ENCODE measurements at regions not wholly inside any gene's neighbourhood (a gene's known extent, or its start where the extent isn't known, plus 50 kb on each side); places are given as distances from the start of the nearest gene placed in this dataset.

GRCh38 chrX:142446349-142446748 is 241.3 kb upstream of the MAGEC2 start:
- no peak for TF ChIP-seq CTCF (IDR thresholded peaks at IDR 0.05)
- TF ChIP-seq POLR2A (IDR thresholded peaks at IDR 0.05), result no peak
